ENCODE measurements at regions not wholly inside any gene's neighbourhood (a gene's known extent, or its start where the extent isn't known, plus 50 kb on each side); places are given as distances from the start of the nearest gene placed in this dataset. TPM values are rescaled to one million over a fixed set of nuclear protein-coding genes. Genes with fewer than 3 reads are reported as not detected.
"Not testable (repeated sequence)": the region's sequence is repeated elsewhere in the genome, so short reads cannot be mapped to it uniquely, and the experiment has no call there.

DNA sequence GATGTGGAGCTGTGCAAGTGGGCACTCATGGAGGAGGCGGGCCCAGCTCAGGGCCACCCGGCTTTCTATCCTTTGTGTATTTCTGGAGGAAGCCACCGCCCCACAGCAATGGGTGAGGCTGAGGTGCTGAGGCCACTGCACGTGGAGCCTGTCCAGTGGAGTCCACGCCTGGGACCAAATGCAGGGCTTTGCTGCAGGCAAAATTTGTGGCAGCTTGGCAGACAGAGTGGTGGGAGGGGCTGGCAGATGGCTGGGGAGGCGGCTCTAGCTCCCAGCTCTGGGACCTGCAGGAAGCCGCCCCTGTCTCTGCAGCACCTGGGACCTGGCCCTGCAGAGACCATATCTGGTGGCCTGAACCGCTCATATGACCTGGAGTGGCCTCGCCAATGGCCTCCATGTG lies 307.3 kb downstream of the CCDC74A start:
- H3K4me3 ChIP-seq (ENCODE audit: low read depth, low read length); H3K4me1 ChIP-seq (ENCODE audit: insufficient read depth); H3K36me3 ChIP-seq (ENCODE audit: insufficient read depth); DNase-seq (ENCODE audit: extremely low spot score); H3K27ac ChIP-seq (ENCODE audit: low read depth): not testable (repeated sequence)
- 80% methylated on average over 9 of the region's 9 CpGs for WGBS

DNA sequence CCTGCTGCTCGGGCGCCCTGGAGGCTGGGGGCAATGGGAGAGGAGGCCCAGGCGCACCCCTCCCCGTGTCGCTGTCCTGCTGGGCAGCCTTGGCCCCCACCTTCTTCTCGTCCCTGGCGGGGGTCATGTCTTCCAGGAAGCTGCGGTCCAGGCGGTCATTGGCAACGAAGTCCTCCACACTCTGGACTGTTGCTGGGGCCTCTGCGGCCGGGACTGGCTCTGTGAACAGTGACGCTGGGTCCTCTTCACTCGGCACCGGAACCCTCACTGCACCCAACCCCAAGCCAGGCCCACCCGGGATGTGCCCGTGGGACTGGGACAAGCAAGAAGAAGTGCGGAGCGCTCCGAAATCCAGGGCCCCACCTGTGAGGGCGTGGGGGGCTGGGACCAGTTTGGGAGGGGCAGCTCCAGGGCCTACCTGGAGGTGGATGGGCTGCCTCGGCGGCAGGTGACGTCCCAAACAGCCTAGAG lies 308.0 kb downstream of the CCDC74A start:
- no peak overlapping the region for H3K27ac ChIP-seq (ENCODE audit: low read depth)
- DNase-seq (ENCODE audit: extremely low spot score), result no peak
- WGBS, result 83% methylated on average over 24 of the region's 24 CpGs

DNA sequence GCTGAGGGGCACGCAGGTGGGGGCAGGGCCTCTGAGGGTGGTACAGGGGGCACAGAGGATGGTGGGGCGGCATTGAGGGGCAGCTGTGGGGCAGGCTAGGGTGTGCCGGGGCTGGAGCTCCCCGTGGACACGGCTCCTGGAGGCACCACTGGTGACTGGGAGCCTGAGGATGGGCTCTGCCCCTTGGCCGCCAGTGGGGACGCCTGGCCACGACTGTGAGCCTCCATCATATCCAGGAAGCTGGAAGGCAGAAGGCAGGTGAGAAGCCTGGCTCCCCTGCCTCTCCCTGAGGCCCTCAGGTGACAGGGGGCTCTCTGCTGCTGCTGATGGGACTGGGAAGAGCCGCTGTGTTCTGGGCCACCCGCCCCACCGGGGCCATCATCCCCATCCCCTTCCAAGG lies 308.4 kb downstream of the CCDC74A start:
- not testable (repeated sequence) for H3K4me1 ChIP-seq (ENCODE audit: insufficient read depth); H3K4me3 ChIP-seq (ENCODE audit: low read depth, low read length); H3K27ac ChIP-seq (ENCODE audit: low read depth); H3K36me3 ChIP-seq (ENCODE audit: insufficient read depth); DNase-seq (ENCODE audit: extremely low spot score)
- 86% methylated on average over 11 of the region's 11 CpGs for WGBS

More for the DNA sequence above, 308.0 kb downstream of the CCDC74A start:
- Histone ChIP-seq H3K4me3 (ENCODE audit: low read depth, low read length) (no peak overlapping the region), H3K4me1 (ENCODE audit: insufficient read depth) (no peaks in the 10 kb centered on the region), H3K36me3 (ENCODE audit: insufficient read depth) (no peaks in the 10 kb centered on the region)

DNA sequence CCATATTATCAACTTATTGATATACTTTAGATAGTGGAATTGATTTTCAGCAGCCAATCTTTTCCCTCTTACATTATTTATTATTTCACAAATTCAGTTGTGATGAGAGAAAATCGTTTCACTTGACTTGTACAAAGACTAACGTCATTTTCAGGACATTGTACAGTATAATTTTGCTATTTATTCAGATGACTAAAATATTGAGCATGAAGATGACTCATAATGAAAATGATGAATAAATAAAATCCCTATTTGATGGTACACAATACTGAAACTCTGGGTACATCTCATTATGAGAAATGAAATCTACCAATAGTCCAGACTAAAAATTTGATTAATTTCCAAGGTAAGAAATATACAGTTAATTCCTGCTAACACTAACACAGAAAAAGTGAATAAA lies 316.4 kb downstream of the CCDC74A start:
- 55% methylated on average over 2 of the region's 2 CpGs for WGBS
- not testable (repeated sequence) for DNase-seq (ENCODE audit: extremely low spot score); H3K36me3 ChIP-seq (ENCODE audit: insufficient read depth); H3K4me1 ChIP-seq (ENCODE audit: insufficient read depth); H3K27ac ChIP-seq (ENCODE audit: low read depth); H3K4me3 ChIP-seq (ENCODE audit: low read depth, low read length)

DNA sequence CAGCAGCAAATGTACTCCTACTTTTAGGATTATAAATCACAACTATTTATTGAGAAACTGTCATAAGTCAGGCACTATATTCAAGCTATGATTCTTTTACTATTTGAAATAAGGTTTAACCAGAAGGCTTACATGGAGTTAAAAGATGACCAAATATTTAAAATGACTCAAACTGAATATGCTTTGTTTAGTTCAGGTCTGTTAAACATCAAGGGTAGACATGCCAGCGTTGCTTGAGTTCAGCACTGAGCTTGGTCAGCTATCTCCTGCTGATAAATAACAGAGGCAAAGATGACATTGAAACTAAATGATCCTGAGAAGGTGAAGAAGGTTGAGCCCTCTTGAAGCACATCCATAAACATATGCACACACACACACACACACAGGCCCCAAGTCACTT lies 305.6 kb downstream of the ANKRD30BL start:
- not testable (repeated sequence) for H3K36me3 ChIP-seq (ENCODE audit: insufficient read depth)

DNA sequence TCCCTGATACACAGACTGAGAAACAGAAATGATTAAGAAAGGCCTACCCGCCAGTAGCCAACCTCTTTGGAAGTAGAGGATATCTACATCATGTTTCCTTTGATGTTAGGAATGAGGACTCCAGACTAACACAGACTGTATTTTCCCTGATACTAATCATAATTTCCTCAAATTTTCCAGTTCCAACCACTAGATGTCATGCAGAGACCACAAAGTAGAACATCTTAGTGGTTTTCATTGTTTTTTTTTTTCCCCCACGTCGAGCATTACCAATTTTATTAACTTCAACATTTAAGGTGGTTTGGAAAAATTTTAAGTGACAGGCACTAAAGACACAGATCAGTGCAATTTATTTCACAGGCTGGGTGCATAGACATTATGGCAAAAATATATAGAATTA lies 303.6 kb downstream of the ANKRD30BL start:
- WGBS, result 8% methylated on average over 3 of the region's 3 CpGs
- H3K27ac ChIP-seq (ENCODE audit: low read depth); H3K4me3 ChIP-seq (ENCODE audit: low read depth, low read length); H3K36me3 ChIP-seq (ENCODE audit: insufficient read depth); H3K4me1 ChIP-seq (ENCODE audit: insufficient read depth); DNase-seq (ENCODE audit: extremely low spot score): not testable (repeated sequence)

More for the DNA sequence above, 305.6 kb downstream of the ANKRD30BL start:
- H3K4me1 ChIP-seq (ENCODE audit: insufficient read depth); H3K27ac ChIP-seq (ENCODE audit: low read depth); DNase-seq (ENCODE audit: extremely low spot score); H3K4me3 ChIP-seq (ENCODE audit: low read depth, low read length): not testable (repeated sequence)
- 11% methylated on average over 1 of the region's 1 CpG for WGBS

Small RNA genes in the stretch of these regions (small RNA-seq; reads per million reads assigned to genes)
- gene RNU6-617P, result not detected
